ENCODE measurements at regions not wholly inside any gene's neighbourhood (a gene's known extent, or its start where the extent isn't known, plus 50 kb on each side); places are given as distances from the start of the nearest gene placed in this dataset.

- Histone ChIP-seq H3K27me3 (no peaks in the 10 kb centered on the region), H3K27ac (no peak overlapping the region), H3K36me3 (no peaks in the 10 kb centered on the region), H3K4me1 (peaks cover 4% of the 10 kb centered on the region), H3K9me3 (no peaks in the 10 kb centered on the region), H3K4me3 (no peak overlapping the region)
- TF ChIP-seq EP300 (IDR thresholded peaks at IDR 0.05) (no peak), CTCF (IDR thresholded peaks at IDR 0.05) (no peak), POLR2AphosphoS5 (IDR thresholded peaks at IDR 0.05) (no peak), POLR2A (IDR thresholded peaks at IDR 0.05) (no peak)
- WGBS: 90% methylated on average over 2 of the region's 2 CpGs
- no peak for DNase-seq (ENCODE audit: low spot score in 2 of 2)
Measured at GRCh38 chr11:129242855-129243254, 50.7 kb upstream of the ARHGAP32 start.
